Pancreas (tissue), 10 donors: ENCODE measurements at regions not wholly inside any gene's neighbourhood (a gene's known extent, or its start where the extent isn't known, plus 50 kb on each side); places are given as distances from the start of the nearest gene placed in this dataset.
A peak's percentile ranks its signal among the peaks of the same experiment; 100 is the strongest.

Source experiments
- ATAC-seq, 4 donors: fragments of 200-7000 bp; cut with Tn5 transposase; one replicate each; pipeline versions ENCODE4 v1.8.0 to v1.9.1; 2020; ENCODE audit warnings: mild to moderate bottlenecking in 4 of 4, moderate library complexity in 4 of 4
- DNase-seq, 6 donors: peaks; one replicate each; pipeline ENCODE4 v3.0.0-alpha.2; 2020
- FAIRE-seq: peaks from 2 replicates; lab custom pipeline; 2012; peaks lifted over from hg19 to GRCh38; lab: Jason Lieb, UNC
- H3K27ac ChIP-seq, 4 donors: fragments of 200-600 bp; sonication (generic); 1 replicate in 3 of 4; 2 replicates in 1 of 4; pipeline versions ENCODE4 v1.5.0 to v1.8.0; 2020
- H3K27me3 ChIP-seq, 4 donors: fragments of 200-600 bp; one replicate each; pipeline ENCODE4 v1.8.0; 2021
- H3K36me3 ChIP-seq, 3 donors: fragments of 200-600 bp; sonication (generic) in 1 of 3; one replicate each; pipeline versions ENCODE4 v1.5.0 to v1.8.0; 2020 to 2021
- H3K4me1 ChIP-seq, 3 donors: fragments of 200-600 bp; one replicate each; pipeline ENCODE4 v1.8.0; 2021
- H3K4me3 ChIP-seq, 4 donors: fragments of 200-600 bp; sonication (generic) in 2 of 4; one replicate each; pipeline versions ENCODE4 v1.5.0 to v1.8.0; 2020 to 2021
- H3K9me3 ChIP-seq, 4 donors: fragments of 200-600 bp; one replicate each; pipeline ENCODE4 v1.8.0; 2021
- CTCF ChIP-seq, 4 donors: fragments of 200-600 bp; sonication (generic) in 3 of 4; IDR thresholded peaks; one replicate each; pipeline versions ENCODE4 v1.5.0 to v1.8.0; 2021; ENCODE audit warnings: antibody characterized with exemption in 4 of 4
- WGBS, 2 donors: extraction: QIAGEN DNeasy Blood & Tissue Kit; methylation state at CpG; one replicate each; pipeline ENCODE4 v1.1.7; 2013; 5-methylcytosine and 5-hydroxymethylcytosine counted together
- intact Hi-C, 3 donors: fragments of 100-400 bp; cut with DNase I; formaldehyde crosslinking; loops; one replicate each; pipeline versions ENCODE4 v1.11.1 to v1.14.2; 2022
- donor health status: healthy with polysubstance abuse.
- donor health status: DM: no; HTN: no; CAD: no; lungs with moderate emphysema.
- donor health status: DM: no; HTN: no; CAD: no.
- donor health status: control.
- donor health status: control.
- donor health status: Bipolar disorder and iron deficiency.
- donor health status: DM: yes; HTN: yes; CAD: no.
- donor health status: DM: no; HTN: no; CAD: no.
- donor health status: DM: no; HTN: no; CAD: no.
- donor health status: DM: yes; HTN: yes; CAD: no.

GRCh38 chr2:236748385-236748784 lies 178.8 kb downstream of the ACKR3 start:
- H3K9me3 ChIP-seq: no peaks in the 10 kb centered on the region
- no peak overlapping the region for H3K27ac ChIP-seq
- H3K27me3 ChIP-seq: no peaks in the 10 kb centered on the region
- DNase-seq (no peak), FAIRE-seq (no peak), ATAC-seq (peak in 3 of 4 donors; percentile 31 to 44 (median 40))
- peaks cover 0 to 2% (median 0%) of the 10 kb centered on the region in 3 donors for H3K4me1 ChIP-seq
- no peak overlapping the region for H3K4me3 ChIP-seq
- no peak for TF ChIP-seq CTCF (IDR thresholded peaks at IDR 0.05)
- no peaks in the 10 kb centered on the region for H3K36me3 ChIP-seq
- WGBS, 2 donors: 83 to 85% methylated on average over 9 of the region's 9 CpGs
- intact Hi-C loops: no loop called here

- WGBS, 2 donors: 61 to 74% methylated on average over 7 of the region's 7 CpGs
- H3K4me3 ChIP-seq: no peak overlapping the region
- H3K27me3 ChIP-seq: no peaks in the 10 kb centered on the region
- no peak overlapping the region for H3K27ac ChIP-seq
- H3K36me3 ChIP-seq: no peaks in the 10 kb centered on the region
- intact Hi-C loops: no loop called here
- H3K9me3 ChIP-seq: no peaks in the 10 kb centered on the region
- DNase-seq: peak in 1 of 6 donors; percentile 9
- peak in 2 of 4 donors; percentile 53 for ATAC-seq
- no peak for TF ChIP-seq CTCF (IDR thresholded peaks at IDR 0.05)
- peaks cover 0 to 2% (median 0%) of the 10 kb centered on the region in 3 donors for H3K4me1 ChIP-seq
- no peak for FAIRE-seq
These were observed 179.2 kb downstream of the ACKR3 start for GRCh38 chr2:236748801-236749200.

GRCh38 chr2:236749346-236749745 lies 179.7 kb downstream of the ACKR3 start:
- intact Hi-C loops: no loop called here
- no peaks in the 10 kb centered on the region for H3K27me3 ChIP-seq
- no peaks in the 10 kb centered on the region for H3K9me3 ChIP-seq
- no peak overlapping the region for H3K4me3 ChIP-seq
- no peaks in the 10 kb centered on the region for H3K36me3 ChIP-seq
- no peak for FAIRE-seq
- no peak for ATAC-seq
- TF ChIP-seq CTCF (IDR thresholded peaks at IDR 0.05): no peak
- DNase-seq: no peak
- H3K27ac ChIP-seq: no peak overlapping the region
- H3K4me1 ChIP-seq: peaks cover 0 to 2% (median 0%) of the 10 kb centered on the region in 3 donors
- 60 to 67% methylated on average over 4 of the region's 4 CpGs for WGBS, 2 donors

- DNase-seq (no peak), ATAC-seq (no peak), FAIRE-seq (no peak)
- intact Hi-C loops: no loop called here
- Histone ChIP-seq H3K4me1 (peaks cover 0 to 5% (median 0%) of the 10 kb centered on the region in 3 donors), H3K36me3 (no peaks in the 10 kb centered on the region), H3K4me3 (no peak overlapping the region), H3K9me3 (no peaks in the 10 kb centered on the region), H3K27me3 (no peaks in the 10 kb centered on the region), H3K27ac (no peak overlapping the region)
- WGBS, 2 donors: 88 to 95% methylated on average over 11 of the region's 11 CpGs
- TF ChIP-seq CTCF (IDR thresholded peaks at IDR 0.05): no peak
These were observed 182.5 kb downstream of the ACKR3 start for GRCh38 chr2:236752096-236752495.

GRCh38 chr2:236753606-236754270 lies 184.1 kb downstream of the ACKR3 start:
- peaks cover 0 to 4% (median 0%) of the 10 kb centered on the region in 3 donors for H3K4me1 ChIP-seq
- H3K4me3 ChIP-seq: no peak overlapping the region
- H3K36me3 ChIP-seq: no peaks in the 10 kb centered on the region
- FAIRE-seq: no peak
- TF ChIP-seq CTCF (IDR thresholded peaks at IDR 0.05): no peak
- H3K9me3 ChIP-seq: no peaks in the 10 kb centered on the region
- no peaks in the 10 kb centered on the region for H3K27me3 ChIP-seq
- ATAC-seq: peak in 2 of 4 donors; percentile 18 to 21
- DNase-seq: no peak
- WGBS, 2 donors: 67 to 79% methylated on average over 5 of the region's 5 CpGs
- intact Hi-C loops: no loop called here
- H3K27ac ChIP-seq: no peak overlapping the region
